OCI-LY7 (cell line): ENCODE measurements at regions not wholly inside any gene's neighbourhood (a gene's known extent, or its start where the extent isn't known, plus 50 kb on each side); places are given as distances from the start of the nearest gene placed in this dataset.

Experiments used
- EZH2phosphoT487 ChIP-seq: fragments of 200-600 bp; sonication (generic); IDR thresholded peaks from 2 replicates; pipeline ENCODE4 v1.6.1; 2018; ENCODE audit warnings: low read depth, borderline replicate concordance, mild to moderate bottlenecking, mixed run types, antibody characterized with exemption, low read length, moderate library complexity, mixed read lengths
- TF ChIP-seq, protein P1 (sequence below): fragments of 200-600 bp; sonication (generic); conservative IDR thresholded peaks from 2 replicates; pipeline ENCODE4 v1.5.1; 2014; ENCODE audit warnings: mild to moderate bottlenecking, antibody characterized with exemption, low read length, moderate library complexity, mixed read lengths

DNA sequence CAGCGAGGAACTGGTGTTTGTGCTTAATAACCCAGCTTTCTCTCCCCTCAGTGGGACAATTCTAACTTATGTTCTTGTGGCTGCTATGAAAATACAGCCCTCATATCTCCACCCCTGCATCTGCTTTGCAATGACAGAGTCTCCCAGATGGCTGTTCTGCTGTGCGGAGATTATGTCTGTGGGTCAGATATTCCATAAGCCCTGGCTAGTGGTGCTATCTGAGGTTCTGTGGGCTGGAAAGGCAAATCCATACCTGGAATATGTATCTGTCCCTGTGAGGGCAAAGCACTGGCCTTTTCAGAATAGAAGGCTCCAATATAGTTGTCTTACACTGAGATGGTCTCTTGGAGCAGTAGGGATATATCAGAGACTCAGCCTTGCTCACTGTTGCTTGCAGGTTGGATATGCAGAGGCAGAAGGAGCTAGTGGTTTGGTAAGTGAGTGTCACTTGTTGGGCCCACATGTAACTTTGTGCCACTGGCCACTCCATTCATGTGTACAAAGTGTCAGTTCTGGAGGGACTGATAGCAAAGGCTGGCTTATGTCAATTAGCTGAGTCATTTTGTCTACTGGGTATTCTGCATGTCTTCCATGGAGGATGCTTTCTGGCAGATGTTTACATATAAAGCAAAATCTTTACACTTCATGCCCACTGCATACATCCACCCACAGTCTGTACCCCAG is 246.6 kb downstream of the FAM76B start:
- TF ChIP-seq, protein P1, sequence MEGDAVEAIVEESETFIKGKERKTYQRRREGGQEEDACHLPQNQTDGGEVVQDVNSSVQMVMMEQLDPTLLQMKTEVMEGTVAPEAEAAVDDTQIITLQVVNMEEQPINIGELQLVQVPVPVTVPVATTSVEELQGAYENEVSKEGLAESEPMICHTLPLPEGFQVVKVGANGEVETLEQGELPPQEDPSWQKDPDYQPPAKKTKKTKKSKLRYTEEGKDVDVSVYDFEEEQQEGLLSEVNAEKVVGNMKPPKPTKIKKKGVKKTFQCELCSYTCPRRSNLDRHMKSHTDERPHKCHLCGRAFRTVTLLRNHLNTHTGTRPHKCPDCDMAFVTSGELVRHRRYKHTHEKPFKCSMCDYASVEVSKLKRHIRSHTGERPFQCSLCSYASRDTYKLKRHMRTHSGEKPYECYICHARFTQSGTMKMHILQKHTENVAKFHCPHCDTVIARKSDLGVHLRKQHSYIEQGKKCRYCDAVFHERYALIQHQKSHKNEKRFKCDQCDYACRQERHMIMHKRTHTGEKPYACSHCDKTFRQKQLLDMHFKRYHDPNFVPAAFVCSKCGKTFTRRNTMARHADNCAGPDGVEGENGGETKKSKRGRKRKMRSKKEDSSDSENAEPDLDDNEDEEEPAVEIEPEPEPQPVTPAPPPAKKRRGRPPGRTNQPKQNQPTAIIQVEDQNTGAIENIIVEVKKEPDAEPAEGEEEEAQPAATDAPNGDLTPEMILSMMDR = no peak
- no peak for TF ChIP-seq EZH2phosphoT487
